ENCODE measurements at regions not wholly inside any gene's neighbourhood (a gene's known extent, or its start where the extent isn't known, plus 50 kb on each side); places are given as distances from the start of the nearest gene placed in this dataset.

GRCh38 chr13:56789527-56789926 is 351.2 kb upstream of the PRR20A start:
- no peak for DNase-seq (ENCODE audit: low spot score)
- intact Hi-C loops (cut with DNase I) = no loop called here

GRCh38 chr13:56837161-56837560 is 303.6 kb upstream of the PRR20A start:
- DNase-seq (ENCODE audit: low spot score) = no peak
- intact Hi-C loops (cut with DNase I) = no loop called here

GRCh38 chr13:56850852-56851251 is 289.9 kb upstream of the PRR20A start:
- DNase-seq (ENCODE audit: low spot score) = no peak
- intact Hi-C loops (cut with DNase I) = no loop called here

- intact Hi-C loops (cut with DNase I) = no loop called here
These were observed 279.2 kb upstream of the PRR20A start for GRCh38 chr13:56861476-56861875.

GRCh38 chr13:56864451-56864850 is 276.3 kb upstream of the PRR20A start:
- DNase-seq (ENCODE audit: low spot score) = no peak
- intact Hi-C loops (cut with DNase I) = no loop called here

More at GRCh38 chr13:56861476-56861875, 279.2 kb upstream of the PRR20A start:
- no peak for DNase-seq (ENCODE audit: low spot score)

- no peak for DNase-seq (ENCODE audit: low spot score)
- intact Hi-C loops (cut with DNase I) = no loop called here
These were observed 275.3 kb upstream of the PRR20A start for GRCh38 chr13:56865416-56865815.

- no peak for DNase-seq (ENCODE audit: low spot score)
- intact Hi-C loops (cut with DNase I) = no loop called here
These were observed 271.0 kb upstream of the PRR20A start for GRCh38 chr13:56869671-56870070.

GRCh38 chr13:56886398-56886797 is 254.3 kb upstream of the PRR20A start:
- no peak for DNase-seq (ENCODE audit: low spot score)
- intact Hi-C loops (cut with DNase I) = no loop called here

- intact Hi-C loops (cut with DNase I) = no loop called here
- no peak for DNase-seq (ENCODE audit: low spot score)
These were observed 252.3 kb upstream of the PRR20A start for GRCh38 chr13:56888455-56888854.

- intact Hi-C loops (cut with DNase I) = no loop called here
- no peak for DNase-seq (ENCODE audit: low spot score)
These were observed 246.9 kb upstream of the PRR20A start for GRCh38 chr13:56893843-56894242.

- DNase-seq (ENCODE audit: low spot score) = no peak
These were observed 240.0 kb upstream of the PRR20A start for GRCh38 chr13:56900549-56901279.

GRCh38 chr13:56902276-56902675 is 238.4 kb upstream of the PRR20A start:
- intact Hi-C loops (cut with DNase I) = no loop called here
- no peak for DNase-seq (ENCODE audit: low spot score)

More at GRCh38 chr13:56900549-56901279, 240.0 kb upstream of the PRR20A start:
- intact Hi-C loops (cut with DNase I) = no loop called here

- intact Hi-C loops (cut with DNase I) = no loop called here
- DNase-seq (ENCODE audit: low spot score) = no peak
These were observed 236.9 kb upstream of the PRR20A start for GRCh38 chr13:56903710-56904282.

GRCh38 chr13:56906909-56907308 is 233.8 kb upstream of the PRR20A start:
- intact Hi-C loops (cut with DNase I) = no loop called here

GRCh38 chr13:56907766-56908165 is 233.0 kb upstream of the PRR20A start:
- DNase-seq (ENCODE audit: low spot score) = no peak
- intact Hi-C loops (cut with DNase I) = no loop called here

More at GRCh38 chr13:56906909-56907308, 233.8 kb upstream of the PRR20A start:
- DNase-seq (ENCODE audit: low spot score) = no peak

- intact Hi-C loops (cut with DNase I) = no loop called here
- DNase-seq (ENCODE audit: low spot score) = no peak
These were observed 230.7 kb upstream of the PRR20A start for GRCh38 chr13:56909896-56910600.

GRCh38 chr13:56917966-56918365 is 222.8 kb upstream of the PRR20A start:
- no peak for DNase-seq (ENCODE audit: low spot score)
- intact Hi-C loops (cut with DNase I) = no loop called here

GRCh38 chr13:56923626-56924140 is 217.0 kb upstream of the PRR20A start:
- no peak for DNase-seq (ENCODE audit: low spot score)
- intact Hi-C loops (cut with DNase I) = no loop called here

GRCh38 chr13:56924401-56924800 is 216.3 kb upstream of the PRR20A start:
- DNase-seq (ENCODE audit: low spot score) = no peak
- intact Hi-C loops (cut with DNase I) = no loop called here

GRCh38 chr13:56932104-56932503 is 208.6 kb upstream of the PRR20A start:
- intact Hi-C loops (cut with DNase I) = no loop called here
- DNase-seq (ENCODE audit: low spot score) = no peak

GRCh38 chr13:56953965-56954364 is 186.8 kb upstream of the PRR20A start:
- intact Hi-C loops (cut with DNase I) = no loop called here
- DNase-seq (ENCODE audit: low spot score) = no peak

All from cardiac septum (tissue), 1 donor.